ELF-1 (cell line): ENCODE measurements at regions not wholly inside any gene's neighbourhood (a gene's known extent, or its start where the extent isn't known, plus 50 kb on each side); places are given as distances from the start of the nearest gene placed in this dataset.
"Not testable (repeated sequence)": the region's sequence is repeated elsewhere in the genome, so short reads cannot be mapped to it uniquely, and the experiment has no call there.

Source experiments
- DNase-seq: peaks from one replicate; pipeline ENCODE4 v3.0.0-alpha.2; 2016; ENCODE audit warnings: low read depth, low spot score

GRCh38 chr7:63856466-63856865 lies 142.2 kb upstream of the ZNF722 start:
- DNase-seq = not testable (repeated sequence)

DNA sequence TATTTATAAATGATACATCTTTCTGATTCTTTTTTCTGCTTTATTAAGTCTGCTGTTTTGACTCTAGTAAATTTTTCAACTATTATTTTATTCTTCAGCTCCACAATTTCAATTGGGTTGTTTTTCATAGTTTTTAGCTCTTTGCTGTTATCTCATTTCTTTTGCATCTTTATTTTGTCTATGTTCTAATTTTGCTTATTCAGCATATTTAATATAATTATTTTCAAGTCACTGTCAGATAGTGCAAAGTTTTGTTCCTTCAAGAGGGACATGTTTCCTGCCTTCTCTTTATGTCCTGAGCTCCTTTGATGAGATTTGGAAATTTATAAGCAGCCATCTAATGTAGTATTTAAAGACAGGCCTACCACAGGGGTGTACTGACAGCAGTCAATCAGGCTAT lies 131.5 kb upstream of the ZNF722 start:
- DNase-seq = no peak

DNA sequence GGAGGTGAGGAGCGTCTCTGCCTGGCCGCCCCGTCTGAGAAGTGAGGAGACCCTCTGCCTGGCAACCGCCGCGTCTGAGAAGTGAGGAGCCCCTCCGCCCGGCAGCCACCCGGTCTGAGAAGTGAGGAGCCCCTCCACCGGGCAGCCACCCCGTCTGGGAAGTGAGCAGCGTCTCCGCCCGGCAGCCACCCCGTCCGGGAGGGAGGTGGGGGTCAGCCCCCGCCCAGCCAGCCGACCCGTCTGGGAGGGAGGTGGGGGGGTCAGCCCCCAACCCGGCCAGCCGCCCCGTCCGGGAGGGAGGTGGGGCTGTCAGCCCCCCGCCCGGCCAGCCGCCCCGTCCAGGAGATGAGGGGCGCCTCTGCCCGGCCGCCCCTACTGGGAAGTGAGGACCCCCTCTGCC lies 124.4 kb upstream of the ZNF722 start:
- not testable (repeated sequence) for DNase-seq

DNA sequence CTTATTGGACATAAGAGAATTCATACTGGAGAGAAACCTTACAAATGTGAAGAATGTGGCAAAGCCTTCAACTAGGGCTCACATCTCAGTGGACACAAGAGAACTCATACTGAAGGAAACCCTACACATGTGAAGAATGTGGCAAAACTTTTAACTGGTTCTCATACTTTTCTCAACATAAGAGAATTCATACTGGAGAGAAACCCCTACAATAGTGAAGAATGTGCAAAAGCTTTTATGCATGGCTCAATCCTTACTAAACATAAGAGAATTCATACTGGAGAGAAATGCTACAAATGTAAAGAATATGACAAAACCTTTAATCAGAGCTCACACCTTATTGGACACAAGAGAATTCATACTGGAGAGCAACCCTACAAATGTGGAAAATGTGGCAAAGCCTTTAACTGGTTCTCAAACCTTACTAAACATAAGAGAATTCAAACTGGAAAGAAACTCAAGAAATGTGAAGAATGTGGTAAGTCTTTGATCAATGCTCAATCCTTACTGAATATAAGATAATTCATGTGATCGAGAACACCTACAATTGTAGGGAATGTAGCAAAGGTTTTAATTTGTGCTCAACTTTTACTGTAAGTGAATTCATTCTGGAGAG lies 121.8 kb upstream of the ZNF722 start:
- DNase-seq = no peak

DNA sequence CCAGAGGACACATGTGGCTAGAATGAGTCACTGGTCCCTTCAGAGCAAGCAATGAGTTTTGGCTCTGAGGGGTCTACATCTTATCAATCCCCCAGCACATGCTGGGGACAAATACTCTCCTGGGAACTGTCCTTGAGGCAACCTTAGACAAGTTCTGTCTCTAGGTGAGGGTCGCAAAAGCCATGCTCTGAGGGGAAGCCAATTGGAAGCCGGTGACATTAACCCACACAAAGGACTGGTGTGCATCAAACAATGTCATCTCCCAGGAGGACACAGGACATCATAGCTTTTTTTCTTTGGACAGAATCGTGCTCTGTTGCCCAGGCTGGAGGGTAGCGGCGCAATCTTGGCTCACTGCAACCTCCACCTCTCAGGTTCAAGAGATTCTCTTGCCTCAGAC lies 111.6 kb upstream of the ZNF722 start:
- no peak for DNase-seq

DNA sequence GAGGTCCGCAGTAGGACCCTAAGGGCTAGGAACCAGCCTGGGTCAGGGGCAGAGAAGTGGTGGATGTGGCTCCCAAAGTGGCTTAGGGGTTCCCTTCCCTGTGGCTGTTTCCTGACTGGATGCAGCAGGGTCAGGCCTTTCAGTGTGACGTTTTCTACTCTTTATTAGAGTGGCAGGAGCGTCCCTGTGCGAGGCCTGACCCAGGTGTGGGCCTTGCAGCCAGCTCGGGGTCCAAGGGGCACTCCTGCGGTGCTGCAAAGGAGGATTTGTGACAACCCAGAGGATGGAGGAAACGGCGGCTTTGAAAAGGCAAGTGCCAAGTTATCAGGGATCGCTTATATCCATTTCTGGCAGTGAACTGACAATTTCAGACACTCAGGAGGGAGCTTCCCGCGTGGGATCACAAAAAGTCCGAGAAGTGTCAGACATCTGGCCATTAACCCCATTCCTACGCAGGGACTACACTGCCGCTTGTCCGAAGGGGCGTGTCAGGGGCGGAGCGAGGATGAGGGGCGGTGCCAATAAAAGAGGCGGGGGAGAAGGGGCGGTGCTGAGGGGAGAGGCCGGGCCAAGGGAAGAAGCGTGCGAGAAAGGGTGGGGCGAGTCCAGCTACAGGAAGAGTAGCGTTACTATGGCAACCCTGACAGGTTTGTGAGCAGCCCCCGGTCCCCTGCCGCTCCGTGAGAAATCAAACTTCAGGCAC lies 98.8 kb upstream of the ZNF722 start:
- DNase-seq = no peak

GRCh38 chr7:63900394-63901203 lies 98.0 kb upstream of the ZNF722 start:
- DNase-seq = peak; percentile 3

DNA sequence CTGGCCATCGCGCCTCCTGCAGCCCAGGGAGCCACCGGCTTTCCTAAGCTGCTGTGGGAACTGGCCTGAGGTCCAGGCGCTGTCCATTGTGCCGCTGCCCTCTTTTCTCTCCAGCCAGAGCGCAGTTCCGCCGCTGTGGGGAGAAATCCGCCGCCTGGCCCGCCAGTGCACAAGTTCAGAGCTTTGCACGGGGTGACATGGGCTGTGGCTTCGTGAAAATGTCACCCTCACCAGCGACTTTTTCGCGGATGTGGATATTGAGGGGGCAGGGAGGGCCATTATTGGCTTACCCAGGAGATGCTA lies 97.5 kb upstream of the ZNF722 start:
- not testable (repeated sequence) for DNase-seq

GRCh38 chr7:63918986-63919385 lies 79.7 kb upstream of the ZNF722 start:
- no peak for DNase-seq

- no peak for DNase-seq
Measured at GRCh38 chr7:63925262-63925625, 73.4 kb upstream of the ZNF722 start.

DNA sequence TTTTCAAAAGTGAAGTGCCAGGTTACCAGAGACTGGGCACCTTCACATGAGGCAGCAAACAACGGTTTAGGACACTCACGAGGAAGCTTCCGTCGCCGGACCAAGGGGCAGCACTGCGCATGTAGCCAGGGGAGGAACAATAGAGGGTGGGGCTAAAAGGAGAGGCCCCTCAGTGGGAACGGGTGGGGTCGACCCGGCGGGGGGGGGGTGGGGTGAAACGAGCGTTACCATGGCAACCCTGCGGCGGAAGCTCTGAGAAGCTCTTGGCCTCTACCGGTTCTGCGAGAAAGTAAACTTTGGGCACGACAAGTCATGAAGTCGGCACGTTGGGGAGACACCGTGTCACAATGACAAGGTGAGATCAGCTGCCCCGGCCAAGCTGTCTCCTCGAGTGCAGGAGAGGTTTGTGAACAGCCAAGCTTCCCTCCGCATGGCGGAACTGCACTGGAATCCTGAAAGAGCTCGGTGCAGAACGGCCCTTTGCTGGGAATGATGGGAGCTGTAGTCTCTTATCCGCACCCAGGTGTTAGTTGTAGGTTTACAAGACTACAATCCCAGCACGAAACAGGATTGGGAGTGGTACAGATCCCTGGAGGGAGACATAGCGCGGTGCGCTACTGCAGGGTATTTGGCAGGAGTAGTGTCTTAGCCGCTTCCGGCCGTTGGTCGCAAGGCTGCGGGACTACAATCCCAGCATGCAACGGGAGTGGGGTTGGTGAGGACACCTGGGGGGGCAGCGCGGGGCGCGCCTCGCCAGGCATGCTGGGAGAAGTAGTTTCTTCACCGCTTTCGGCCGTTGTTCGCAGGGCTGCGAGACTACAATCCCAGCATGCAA lies 72.8 kb upstream of the ZNF722 start:
- DNase-seq = peak; percentile 4

DNA sequence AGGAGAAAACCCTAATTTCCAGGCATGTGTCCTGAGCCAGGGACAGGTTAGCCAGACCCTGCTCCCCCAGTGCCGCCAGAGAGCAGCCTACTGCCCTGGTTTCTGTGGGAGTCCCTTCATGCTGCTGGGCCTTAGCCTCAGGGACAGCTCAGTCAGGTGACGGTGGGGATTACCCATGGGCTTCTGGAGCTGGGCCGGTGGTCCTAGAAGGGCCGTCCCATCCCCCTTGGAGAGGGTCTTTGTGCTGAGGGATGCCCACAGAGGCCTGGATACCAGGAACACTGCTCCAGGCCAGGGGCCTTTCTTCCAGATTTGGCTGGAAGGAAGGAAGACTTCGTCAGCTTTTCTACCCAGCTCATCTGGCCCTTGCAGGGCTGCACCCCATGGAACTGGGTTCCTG lies 71.4 kb upstream of the ZNF722 start:
- DNase-seq = no peak

DNA sequence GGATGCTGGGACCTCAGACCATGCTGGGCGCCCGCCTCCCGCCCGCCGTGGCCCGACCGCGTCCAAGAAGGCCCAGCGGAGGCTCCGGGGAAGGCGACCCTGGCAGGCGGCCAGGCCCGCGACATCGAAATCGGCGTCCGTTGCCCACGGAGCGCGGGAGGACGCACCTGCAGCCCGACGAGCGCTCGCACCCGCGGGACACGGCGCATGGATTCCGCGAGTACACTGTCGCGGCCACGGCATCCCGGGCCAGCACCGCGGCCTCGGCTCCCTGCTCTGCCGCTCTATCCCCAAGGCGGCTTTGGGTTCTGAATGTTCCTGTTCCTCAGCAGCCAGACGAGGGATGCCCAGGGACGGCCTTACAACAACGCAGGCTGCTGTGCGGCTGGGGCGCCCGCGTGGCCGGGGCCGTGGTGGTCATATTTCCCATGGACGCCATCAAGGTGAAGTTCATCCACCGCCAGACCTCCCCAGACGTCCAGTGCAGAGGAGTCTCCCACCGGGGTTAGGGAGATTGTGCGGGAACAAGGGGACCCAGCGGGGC lies 67.5 kb upstream of the ZNF722 start:
- DNase-seq = no peak

DNA sequence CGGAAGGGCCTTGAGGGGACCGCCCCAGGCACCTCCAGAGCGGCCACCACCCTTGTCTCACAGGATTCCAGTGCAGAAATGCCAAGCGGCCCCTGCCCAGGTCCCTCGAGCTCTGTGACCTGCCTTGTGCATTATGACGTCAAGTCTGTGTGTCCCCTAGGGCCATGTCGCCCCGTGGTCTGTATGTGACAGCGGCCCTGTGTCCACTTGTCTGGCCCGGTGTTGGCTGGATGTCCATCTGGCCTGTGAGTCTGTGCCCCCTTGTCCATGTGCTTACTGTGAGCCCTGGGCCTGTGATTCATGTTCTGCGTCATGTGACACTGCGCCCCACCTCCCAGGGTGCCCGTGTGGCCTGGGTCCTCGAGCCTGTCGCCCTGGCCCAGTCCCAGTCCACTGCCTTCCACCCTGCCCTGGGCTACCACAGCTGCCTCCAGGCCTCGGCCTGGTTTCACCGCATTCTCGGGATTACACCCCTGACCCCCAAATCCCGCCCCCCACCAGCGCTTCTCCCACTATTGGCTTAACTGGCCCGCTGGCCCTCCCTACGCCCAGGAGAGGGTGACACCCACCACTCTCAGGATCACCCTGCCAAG lies 66.6 kb upstream of the ZNF722 start:
- DNase-seq = no peak
